Panc1 (cell line): ENCODE measurements at regions not wholly inside any gene's neighbourhood (a gene's known extent, or its start where the extent isn't known, plus 50 kb on each side); places are given as distances from the start of the nearest gene placed in this dataset.
"Not testable (repeated sequence)": the region's sequence is repeated elsewhere in the genome, so short reads cannot be mapped to it uniquely, and the experiment has no call there.

Experiments used
- ATAC-seq: fragments of 200-7000 bp; cut with Tn5 transposase; 2 replicates; pipeline ENCODE4 v1.9.1; 2020; ENCODE audit warnings: mild to moderate bottlenecking, moderate library complexity
- BruUV-seq: library from RNA; stranded (reverse); fragments of 400-500 nt; replicated peaks from 2 replicates; lab custom pipeline; 2021; lab: Mats Ljungman, UMichigan
- CTCF ChIA-PET: fragments of 300-600 bp; sonication (Branson Sonifier 250); formaldehyde crosslinking; loops from one replicate; lab custom pipeline; 2022; ENCODE audit warnings: antibody characterized with exemption; lab: Charles Lee
- POLR2A ChIA-PET: fragments of 300-600 bp; sonication (Branson Sonifier 250); formaldehyde crosslinking; loops from one replicate; lab custom pipeline; 2022; ENCODE audit warnings: antibody characterized with exemption; lab: Charles Lee
- DNase-seq: peaks from one replicate; pipeline ENCODE4 v3.0.0-alpha.2; 2010; ENCODE audit warnings: low read depth, low spot score
- H3K27ac ChIP-seq: 2 replicates; pipeline ENCODE4 v1.5.1; 2011; ENCODE audit warnings: mild to moderate bottlenecking, low read length, inconsistent platforms
- H3K27me3 ChIP-seq: fragments of 200-500 bp; sonication (Bioruptor generic); 2 replicates; pipeline ENCODE4 v1.6.0; 2014; ENCODE audit warnings: low read length, inconsistent platforms; ENCODE audit not compliant: control insufficient read depth, insufficient read depth
- H3K36me3 ChIP-seq: fragments of 200-500 bp; sonication (Bioruptor generic); 2 replicates; pipeline ENCODE4 v1.5.1; 2014; ENCODE audit warnings: inconsistent platforms, mild to moderate bottlenecking, low read length, moderate library complexity; ENCODE audit not compliant: control insufficient read depth, insufficient read depth
- H3K4me1 ChIP-seq: 2 replicates; pipeline ENCODE4 v1.5.1; 2011; ENCODE audit warnings: inconsistent platforms, mild to moderate bottlenecking, low read length, moderate library complexity; ENCODE audit not compliant: control insufficient read depth, insufficient read depth
- H3K4me3 ChIP-seq, 2 experiments: 2 replicates each; pipeline ENCODE4 v1.5.1; 2011 to 2012; ENCODE audit warnings: low read depth in 2 of 2, low read length in 2 of 2, mild to moderate bottlenecking in 2 of 2, inconsistent platforms in 1 of 2, moderate library complexity in 1 of 2
- H3K9me3 ChIP-seq: fragments of 200-500 bp; sonication (Bioruptor generic); 2 replicates; pipeline ENCODE4 v1.5.1; 2014; ENCODE audit warnings: low read depth, mild to moderate bottlenecking, inconsistent platforms, low read length, moderate library complexity; ENCODE audit not compliant: control insufficient read depth, insufficient read depth
- CTCF ChIP-seq: fragments of 450-650 bp; IDR thresholded peaks from 2 replicates; pipeline ENCODE4 v1.5.1; 2017; ENCODE audit warnings: mild to moderate bottlenecking
- POLR2AphosphoS5 ChIP-seq: IDR thresholded peaks from 2 replicates; pipeline ENCODE4 v1.6.1; 2012; ENCODE audit warnings: mild to moderate bottlenecking, low read depth, low read length, moderate library complexity
- SIN3A ChIP-seq: IDR thresholded peaks from 2 replicates; pipeline ENCODE4 v1.6.1; 2012; ENCODE audit warnings: low read depth, mild to moderate bottlenecking, low read length, moderate library complexity, borderline replicate concordance; ENCODE audit not compliant: insufficient read depth
- TCF7L2 ChIP-seq: IDR thresholded peaks from 2 replicates; pipeline ENCODE4 v1.6.1; 2011; ENCODE audit warnings: mild to moderate bottlenecking, low read depth, low read length, inconsistent platforms
- in situ Hi-C: cut with HindIII; loops from 2 replicates; pipeline ENCODE4 v1.10.0; 2016; ENCODE audit warnings: low sequenced_read_pairs, low pct_unique_long_range_greater_than_20kb
- intact Hi-C: fragments of 100-400 bp; cut with micrococcal nuclease; formaldehyde crosslinking; loops from one replicate; pipeline ENCODE4 v1.10.0; 2022; ENCODE audit not compliant: unreplicated experiment
- TF ChIP-seq, protein P1 (sequence below), 2 experiments: IDR thresholded peaks; 2 replicates each; pipeline ENCODE4 v1.6.1; 2011 to 2012; ENCODE audit warnings: low read depth in 2 of 2, control low read depth in 1 of 2, low read length in 1 of 2, mild to moderate bottlenecking in 1 of 2, moderate library complexity in 1 of 2; ENCODE audit not compliant: insufficient read depth in 1 of 2

- Histone ChIP-seq H3K4me1 (no peaks in the 10 kb centered on the region), H3K27ac (no peak overlapping the region), H3K36me3 (no peaks in the 10 kb centered on the region), H3K27me3 (no peaks in the 10 kb centered on the region), H3K9me3 (no peaks in the 10 kb centered on the region), H3K4me3 (no peak overlapping the region)
- in situ Hi-C loops (no loop called here), intact Hi-C loops (no loop called here)
- DNase-seq (no peak), ATAC-seq (no peak)
- ChIA-PET CTCF (no interaction called here), POLR2A (no interaction called here)
- TF ChIP-seq TCF7L2 (no peak), CTCF (no peak), SIN3A (no peak), POLR2AphosphoS5 (no peak)
- TF ChIP-seq, protein P1, sequence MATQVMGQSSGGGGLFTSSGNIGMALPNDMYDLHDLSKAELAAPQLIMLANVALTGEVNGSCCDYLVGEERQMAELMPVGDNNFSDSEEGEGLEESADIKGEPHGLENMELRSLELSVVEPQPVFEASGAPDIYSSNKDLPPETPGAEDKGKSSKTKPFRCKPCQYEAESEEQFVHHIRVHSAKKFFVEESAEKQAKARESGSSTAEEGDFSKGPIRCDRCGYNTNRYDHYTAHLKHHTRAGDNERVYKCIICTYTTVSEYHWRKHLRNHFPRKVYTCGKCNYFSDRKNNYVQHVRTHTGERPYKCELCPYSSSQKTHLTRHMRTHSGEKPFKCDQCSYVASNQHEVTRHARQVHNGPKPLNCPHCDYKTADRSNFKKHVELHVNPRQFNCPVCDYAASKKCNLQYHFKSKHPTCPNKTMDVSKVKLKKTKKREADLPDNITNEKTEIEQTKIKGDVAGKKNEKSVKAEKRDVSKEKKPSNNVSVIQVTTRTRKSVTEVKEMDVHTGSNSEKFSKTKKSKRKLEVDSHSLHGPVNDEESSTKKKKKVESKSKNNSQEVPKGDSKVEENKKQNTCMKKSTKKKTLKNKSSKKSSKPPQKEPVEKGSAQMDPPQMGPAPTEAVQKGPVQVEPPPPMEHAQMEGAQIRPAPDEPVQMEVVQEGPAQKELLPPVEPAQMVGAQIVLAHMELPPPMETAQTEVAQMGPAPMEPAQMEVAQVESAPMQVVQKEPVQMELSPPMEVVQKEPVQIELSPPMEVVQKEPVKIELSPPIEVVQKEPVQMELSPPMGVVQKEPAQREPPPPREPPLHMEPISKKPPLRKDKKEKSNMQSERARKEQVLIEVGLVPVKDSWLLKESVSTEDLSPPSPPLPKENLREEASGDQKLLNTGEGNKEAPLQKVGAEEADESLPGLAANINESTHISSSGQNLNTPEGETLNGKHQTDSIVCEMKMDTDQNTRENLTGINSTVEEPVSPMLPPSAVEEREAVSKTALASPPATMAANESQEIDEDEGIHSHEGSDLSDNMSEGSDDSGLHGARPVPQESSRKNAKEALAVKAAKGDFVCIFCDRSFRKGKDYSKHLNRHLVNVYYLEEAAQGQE (IDR thresholded peaks at IDR 0.05; ENCODE audit: insufficient read depth in 1 of 2, low read depth in 2 of 2, low read length in 1 of 2) = no peak
- BruUV-seq = no TSS peak
These were observed 122.3 kb upstream of the TACR3 start for GRCh38 chr4:103842076-103842475.

GRCh38 chr4:103810308-103810707, 90.5 kb upstream of the TACR3 start:
- H3K9me3 ChIP-seq, CTCF ChIA-PET, H3K4me1 ChIP-seq, DNase-seq, BruUV-seq, H3K27ac ChIP-seq, H3K36me3 ChIP-seq, ATAC-seq, in situ Hi-C loops, H3K4me3 ChIP-seq, POLR2A ChIA-PET, intact Hi-C loops, H3K27me3 ChIP-seq: not testable (repeated sequence)

- in situ Hi-C loops = no loop called here
- no peak overlapping the region for H3K27ac ChIP-seq
- ChIA-PET CTCF (no interaction called here), POLR2A (no interaction called here)
- DNase-seq = no peak
- intact Hi-C loops = no loop called here
- no peak overlapping the region for H3K4me3 ChIP-seq
- no peaks in the 10 kb centered on the region for H3K36me3 ChIP-seq
- no TSS peak for BruUV-seq
- H3K9me3 ChIP-seq = no peaks in the 10 kb centered on the region
- H3K4me1 ChIP-seq = no peaks in the 10 kb centered on the region
- no peak for ATAC-seq
- TF ChIP-seq SIN3A = no peak
- TF ChIP-seq CTCF = no peak
- TF ChIP-seq, protein P1 (IDR thresholded peaks at IDR 0.05; ENCODE audit: insufficient read depth in 1 of 2, low read depth in 2 of 2, low read length in 1 of 2) = no peak
- no peak for TF ChIP-seq POLR2AphosphoS5
- no peaks in the 10 kb centered on the region for H3K27me3 ChIP-seq
These were observed 83.0 kb upstream of the TACR3 start for GRCh38 chr4:103802766-103803165.
